Smooth muscle cell (in vitro differentiated cells): ENCODE measurements at regions not wholly inside any gene's neighbourhood (a gene's known extent, or its start where the extent isn't known, plus 50 kb on each side); places are given as distances from the start of the nearest gene placed in this dataset.
"Not testable (repeated sequence)": the region's sequence is repeated elsewhere in the genome, so short reads cannot be mapped to it uniquely, and the experiment has no call there.

Experiments used
- DNase-seq: peaks from one replicate; lab custom pipeline; 2025; ENCODE audit not compliant: unreplicated experiment; lab: John Stamatoyannopoulos, UW
- H2AFZ ChIP-seq: fragments of 200-600 bp; sonication (generic); 2 replicates; pipeline ENCODE4 v1.6.0; 2016; ENCODE audit warnings: antibody characterized with exemption, low read depth, mild to moderate bottlenecking
- H3F3A ChIP-seq: fragments of 200-600 bp; sonication (generic); 2 replicates; pipeline ENCODE4 v1.6.0; 2017; ENCODE audit warnings: antibody characterized with exemption, low read depth
- H3K27ac ChIP-seq: fragments of 200-600 bp; sonication (generic); 2 replicates; pipeline ENCODE4 v1.5.1; 2016; ENCODE audit warnings: low read depth, mild to moderate bottlenecking
- H3K27me3 ChIP-seq: fragments of 200-600 bp; sonication (generic); 2 replicates; pipeline ENCODE4 v1.6.1; 2016; ENCODE audit warnings: low read depth, mild to moderate bottlenecking
- H3K36me3 ChIP-seq: fragments of 200-600 bp; sonication (generic); 2 replicates; pipeline ENCODE4 v1.5.1; 2016; ENCODE audit warnings: low read depth
- H3K4me1 ChIP-seq: fragments of 200-600 bp; sonication (generic); 2 replicates; pipeline ENCODE4 v1.5.1; 2016; ENCODE audit warnings: low read depth
- H3K4me2 ChIP-seq: fragments of 200-600 bp; sonication (generic); 2 replicates; pipeline ENCODE4 v1.6.0; 2016; ENCODE audit warnings: mild to moderate bottlenecking
- H3K4me3 ChIP-seq: fragments of 200-600 bp; sonication (generic); 2 replicates; pipeline ENCODE4 v1.5.1; 2016; ENCODE audit warnings: mild to moderate bottlenecking
- H3K79me2 ChIP-seq: fragments of 200-600 bp; sonication (generic); 2 replicates; pipeline ENCODE4 v1.6.0; 2016; ENCODE audit warnings: low read depth, mild to moderate bottlenecking
- H3K9ac ChIP-seq: fragments of 200-600 bp; sonication (generic); 2 replicates; pipeline ENCODE4 v1.6.0; 2016; ENCODE audit warnings: low read depth
- H3K9me3 ChIP-seq: fragments of 200-600 bp; sonication (generic); replicated peaks from 2 replicates; pipeline ENCODE4 v1.5.1; 2016; ENCODE audit warnings: low read depth
- H4K20me1 ChIP-seq: fragments of 200-600 bp; sonication (generic); 2 replicates; pipeline ENCODE4 v1.6.0; 2016; ENCODE audit warnings: low read depth
- WGBS: methylation state at CpG from one replicate; pipeline ENCODE4 v1.1.7; 2016; ENCODE audit warnings: low lambda C conversion rate; 5-methylcytosine and 5-hydroxymethylcytosine counted together
- TF ChIP-seq, protein P1 (sequence below): fragments of 200-600 bp; sonication (generic); IDR thresholded peaks from 2 replicates; pipeline ENCODE4 v1.5.1; 2017; ENCODE audit warnings: borderline replicate concordance, mild to moderate bottlenecking, antibody characterized with exemption; ENCODE audit not compliant: insufficient read depth, poor library complexity, severe bottlenecking

DNA sequence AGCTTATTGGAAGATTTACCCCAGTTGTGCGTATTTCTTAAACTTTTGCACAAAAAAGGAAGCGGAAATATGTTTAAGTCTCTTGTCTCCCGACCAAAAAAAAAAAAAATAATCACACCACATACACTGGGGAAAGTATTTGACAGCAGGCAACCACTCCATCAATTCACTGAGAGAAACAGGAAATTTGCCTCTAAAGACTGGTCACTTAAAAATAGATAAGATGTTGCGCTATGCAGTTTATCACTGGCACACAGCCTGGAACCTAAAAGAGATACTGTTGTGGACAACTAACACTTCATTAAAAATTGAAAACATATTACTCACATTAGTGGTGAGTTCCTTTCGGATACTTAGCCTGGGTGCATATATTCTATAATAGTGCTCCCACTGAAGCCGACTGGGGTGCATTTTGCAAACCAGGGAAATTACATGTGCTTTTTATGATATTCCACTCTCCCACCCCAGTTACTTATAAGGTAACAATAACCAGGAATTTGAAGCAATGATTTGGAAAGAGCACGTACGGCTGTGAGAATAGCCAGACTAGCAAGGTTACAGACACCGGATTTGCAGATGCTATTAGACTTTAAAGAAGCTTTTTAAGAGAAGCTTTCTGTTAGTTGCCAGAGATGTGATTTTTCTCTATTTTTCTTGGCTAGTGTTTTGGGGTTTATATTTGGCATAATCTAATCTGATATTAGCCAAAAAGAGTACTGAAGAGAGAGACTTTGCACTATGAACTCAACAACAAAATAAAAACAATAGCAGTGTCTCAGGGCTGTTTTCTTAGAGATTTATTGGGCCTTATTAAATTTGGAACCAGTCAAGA lies 311.5 kb downstream of the NOVA1 start:
- Histone ChIP-seq H2AFZ (no peak overlapping the region), H3K4me2 (peak overlapping the region; percentile 56), H4K20me1 (no peaks in the 10 kb centered on the region), H3F3A (no peaks in the 10 kb centered on the region), H3K4me3 (no peak overlapping the region), H3K27ac (no peak overlapping the region), H3K4me1 (peaks cover 14% of the 10 kb centered on the region), H3K9me3 (no peaks in the 10 kb centered on the region), H3K9ac (no peak overlapping the region), H3K27me3 (no peaks in the 10 kb centered on the region), H3K36me3 (no peaks in the 10 kb centered on the region), H3K79me2 (no peaks in the 10 kb centered on the region)
- TF ChIP-seq, protein P1, sequence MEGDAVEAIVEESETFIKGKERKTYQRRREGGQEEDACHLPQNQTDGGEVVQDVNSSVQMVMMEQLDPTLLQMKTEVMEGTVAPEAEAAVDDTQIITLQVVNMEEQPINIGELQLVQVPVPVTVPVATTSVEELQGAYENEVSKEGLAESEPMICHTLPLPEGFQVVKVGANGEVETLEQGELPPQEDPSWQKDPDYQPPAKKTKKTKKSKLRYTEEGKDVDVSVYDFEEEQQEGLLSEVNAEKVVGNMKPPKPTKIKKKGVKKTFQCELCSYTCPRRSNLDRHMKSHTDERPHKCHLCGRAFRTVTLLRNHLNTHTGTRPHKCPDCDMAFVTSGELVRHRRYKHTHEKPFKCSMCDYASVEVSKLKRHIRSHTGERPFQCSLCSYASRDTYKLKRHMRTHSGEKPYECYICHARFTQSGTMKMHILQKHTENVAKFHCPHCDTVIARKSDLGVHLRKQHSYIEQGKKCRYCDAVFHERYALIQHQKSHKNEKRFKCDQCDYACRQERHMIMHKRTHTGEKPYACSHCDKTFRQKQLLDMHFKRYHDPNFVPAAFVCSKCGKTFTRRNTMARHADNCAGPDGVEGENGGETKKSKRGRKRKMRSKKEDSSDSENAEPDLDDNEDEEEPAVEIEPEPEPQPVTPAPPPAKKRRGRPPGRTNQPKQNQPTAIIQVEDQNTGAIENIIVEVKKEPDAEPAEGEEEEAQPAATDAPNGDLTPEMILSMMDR, result no peak
- 53% methylated on average over 9 of the region's 9 CpGs for WGBS
- no peak for DNase-seq

DNA sequence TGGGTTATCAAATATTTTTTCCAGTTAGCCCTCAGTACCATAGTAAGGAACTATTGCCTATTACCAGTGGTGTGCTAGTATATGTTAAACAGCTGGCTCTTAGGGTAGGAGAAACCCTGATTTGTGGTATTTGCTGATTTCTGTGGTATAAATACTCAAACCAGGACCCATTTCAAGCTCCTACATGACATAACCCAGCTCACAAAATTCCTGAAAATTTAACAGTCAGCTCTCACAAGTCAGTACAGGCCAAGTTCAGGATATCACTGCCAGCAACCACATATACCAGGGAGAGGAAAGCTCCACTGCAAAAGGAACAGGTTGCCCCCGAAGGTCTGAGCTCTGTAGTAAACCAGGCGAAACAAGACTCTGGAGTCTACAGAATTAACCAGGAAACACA lies 315.3 kb downstream of the NOVA1 start:
- no peak overlapping the region for H3K4me2 ChIP-seq
- TF ChIP-seq, protein P1, result no peak
- H3K9ac ChIP-seq, result no peak overlapping the region
- no peaks in the 10 kb centered on the region for H3K79me2 ChIP-seq
- no peaks in the 10 kb centered on the region for H4K20me1 ChIP-seq
- no peaks in the 10 kb centered on the region for H3K9me3 ChIP-seq
- no peaks in the 10 kb centered on the region for H3F3A ChIP-seq
- H3K27me3 ChIP-seq, result no peaks in the 10 kb centered on the region
- H3K4me3 ChIP-seq, result no peak overlapping the region
- no peak for DNase-seq
- peaks cover 14% of the 10 kb centered on the region for H3K4me1 ChIP-seq
- 69% methylated on average over 2 of the region's 2 CpGs for WGBS
- H3K36me3 ChIP-seq, result no peaks in the 10 kb centered on the region
- H2AFZ ChIP-seq, result peak overlapping the region; percentile 54
- no peak overlapping the region for H3K27ac ChIP-seq

DNA sequence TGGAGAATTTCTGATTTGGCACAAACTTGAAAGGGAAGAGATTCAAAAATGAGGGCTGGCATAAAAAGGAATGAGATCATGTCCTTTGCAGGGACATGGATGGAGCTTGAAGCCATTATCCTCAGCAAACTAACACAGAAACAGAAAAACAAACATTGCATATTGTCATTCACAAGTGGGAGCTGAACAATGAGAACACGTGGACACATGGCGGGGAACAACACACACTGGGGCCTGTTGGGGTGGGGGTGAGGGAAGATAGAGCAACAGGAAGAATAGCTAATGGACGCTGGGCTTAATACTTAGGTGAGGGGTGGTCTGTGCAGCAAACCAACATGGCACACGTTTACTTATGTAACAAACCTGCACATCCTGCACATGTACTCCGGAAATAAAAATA lies 315.8 kb downstream of the NOVA1 start:
- not testable (repeated sequence) for DNase-seq, H3F3A ChIP-seq, H3K9me3 ChIP-seq, H3K4me2 ChIP-seq, H3K36me3 ChIP-seq, H3K27ac ChIP-seq, H4K20me1 ChIP-seq, H3K9ac ChIP-seq, H3K79me2 ChIP-seq, H3K4me3 ChIP-seq, H3K27me3 ChIP-seq
- 89% methylated on average over 5 of the region's 5 CpGs for WGBS
- H3K4me1 ChIP-seq, result peaks cover 13% of the 10 kb centered on the region
- peak overlapping the region; percentile 34 for H2AFZ ChIP-seq

DNA sequence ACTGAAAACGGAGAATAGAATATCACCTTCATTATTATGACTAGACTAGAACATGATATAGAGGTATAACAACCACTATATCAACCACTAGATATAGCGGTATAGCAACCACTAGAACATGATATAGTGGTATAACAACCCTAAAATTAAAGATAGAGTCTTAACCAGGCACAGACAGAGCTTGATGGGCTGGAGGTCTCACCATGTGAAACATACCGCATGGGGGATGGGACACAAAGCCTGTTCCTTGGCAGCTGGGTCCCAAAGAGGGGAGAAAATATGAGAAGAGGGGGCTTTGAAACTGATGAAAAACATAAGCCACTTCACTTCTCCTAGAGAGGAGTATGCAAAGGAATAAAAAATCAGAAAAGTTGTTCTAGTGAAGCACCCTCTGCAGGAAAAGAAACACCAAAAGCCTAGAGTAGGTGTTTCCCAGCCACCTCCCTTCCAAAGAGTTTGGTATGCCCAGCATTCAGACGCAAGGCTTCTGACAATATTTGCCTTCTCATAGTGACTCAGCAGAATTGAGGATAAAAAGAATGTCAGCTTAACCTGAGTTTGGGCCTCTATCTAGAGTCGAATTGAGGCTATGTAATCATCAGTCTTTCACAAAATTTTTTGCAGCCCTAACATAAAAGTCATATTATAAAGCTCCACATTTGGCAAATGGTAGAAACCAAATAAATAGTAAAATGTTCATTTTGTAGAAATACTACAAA lies 316.4 kb downstream of the NOVA1 start:
- 78% methylated on average over 5 of the region's 5 CpGs for WGBS
- no peaks in the 10 kb centered on the region for H3K9me3 ChIP-seq
- no peaks in the 10 kb centered on the region for H3F3A ChIP-seq
- no peaks in the 10 kb centered on the region for H3K79me2 ChIP-seq
- H3K4me3 ChIP-seq, result no peak overlapping the region
- no peak overlapping the region for H3K27ac ChIP-seq
- H3K4me1 ChIP-seq, result peaks cover 7% of the 10 kb centered on the region
- no peaks in the 10 kb centered on the region for H3K27me3 ChIP-seq
- H3K36me3 ChIP-seq, result no peaks in the 10 kb centered on the region
- H3K4me2 ChIP-seq, result no peak overlapping the region
- TF ChIP-seq, protein P1, result no peak
- H3K9ac ChIP-seq, result no peak overlapping the region
- H4K20me1 ChIP-seq, result no peaks in the 10 kb centered on the region
- DNase-seq, result no peak
- peak overlapping the region; percentile 34 for H2AFZ ChIP-seq
